Spleen (tissue), 11 donors: ENCODE measurements at regions not wholly inside any gene's neighbourhood (a gene's known extent, or its start where the extent isn't known, plus 50 kb on each side); places are given as distances from the start of the nearest gene placed in this dataset.

Source experiments
- DNase-seq: peaks from one replicate; pipeline ENCODE4 v3.0.0-alpha.2; 2020
- H3K27ac ChIP-seq, 8 donors: fragments of 200-600 bp; sonication (generic) in 7 of 8; 1 replicate in 4 of 8; 2 replicates in 4 of 8; pipeline versions ENCODE4 v1.5.0 to v1.8.0; 2016 to 2021; ENCODE audit warnings: inconsistent platforms in 4 of 8, mild to moderate bottlenecking in 4 of 8, moderate library complexity in 1 of 8
- H3K27me3 ChIP-seq, 7 donors: fragments of 200-600 bp; sonication (generic) in 6 of 7; replicated peaks in 1 of 7; 1 replicate in 4 of 7; 2 replicates in 3 of 7; pipeline versions ENCODE4 v1.5.0 to v1.8.0; 2016 to 2021; ENCODE audit warnings: inconsistent platforms in 3 of 7, mild to moderate bottlenecking in 1 of 7
- H3K36me3 ChIP-seq, 6 donors: fragments of 200-600 bp; sonication (generic) in 5 of 6; 1 replicate in 4 of 6; 2 replicates in 2 of 6; pipeline versions ENCODE4 v1.5.0 to v1.8.0; 2016 to 2021; ENCODE audit warnings: inconsistent platforms in 2 of 6
- H3K4me1 ChIP-seq, 6 donors: fragments of 200-600 bp; sonication (generic) in 5 of 6; 1 replicate in 3 of 6; 2 replicates in 3 of 6; pipeline versions ENCODE4 v1.5.0 to v1.8.0; 2016 to 2021; ENCODE audit warnings: inconsistent platforms in 3 of 6
- H3K4me3 ChIP-seq, 8 donors: fragments of 200-600 bp; sonication (generic) in 7 of 8; 1 replicate in 4 of 8; 2 replicates in 4 of 8; pipeline versions ENCODE4 v1.5.0 to v1.8.0; 2016 to 2021; ENCODE audit warnings: inconsistent platforms in 4 of 8, mild to moderate bottlenecking in 4 of 8, moderate library complexity in 2 of 8
- H3K9me3 ChIP-seq, 8 donors: fragments of 200-600 bp; sonication (generic) in 7 of 8; 1 replicate in 4 of 8; 2 replicates in 4 of 8; pipeline versions ENCODE4 v1.5.0 to v1.8.0; 2016 to 2021; ENCODE audit warnings: inconsistent platforms in 4 of 8
- POLR2A ChIP-seq, 3 donors: fragments of 450-650 bp; IDR thresholded peaks; one replicate each; pipeline ENCODE4 v1.5.1; 2017; ENCODE audit warnings: antibody characterized with exemption in 3 of 3, mild to moderate bottlenecking in 1 of 3
- POLR2AphosphoS5 ChIP-seq, 3 donors: sonication (generic); formaldehyde crosslinking; IDR thresholded peaks; one replicate each; pipeline ENCODE4 v1.5.1; 2017; ENCODE audit warnings: antibody characterized with exemption in 3 of 3
- WGBS, 5 donors: extraction: QIAGEN DNeasy Blood & Tissue Kit in 3 of 5; methylation state at CpG; one replicate each; pipeline versions ENCODE4 v1.1.5 to v1.1.7; 2013 to 2018; 5-methylcytosine and 5-hydroxymethylcytosine counted together
- intact Hi-C: fragments of 100-400 bp; cut with DNase I; formaldehyde crosslinking; loops from one replicate; pipeline ENCODE4 v1.15.0; 2023; ENCODE audit warnings: low total_unique reads
- TF ChIP-seq, protein P1 (sequence below), 11 experiments: fragments of 200-600 bp in 7 of 11; fragments of 450-650 bp in 4 of 11; sonication (generic) in 4 of 11; IDR thresholded peaks in 8 of 11; conservative IDR thresholded peaks in 3 of 11; 1 replicate in 7 of 11; 2 replicates in 4 of 11; pipeline versions ENCODE4 v1.4.0 to v1.8.0; 2016 to 2021; ENCODE audit warnings: antibody characterized with exemption in 11 of 11, inconsistent platforms in 4 of 11, mild to moderate bottlenecking in 1 of 11
- donor health status: healthy with polysubstance abuse.
- donor health status: DM: no; HTN: no; CAD: no; lungs with moderate emphysema.
- donor health status: DM: no; HTN: no; CAD: no.
- donor health status: Bipolar disorder and iron deficiency.
- donor health status: healthy.
- donor health status: DM: no; HTN: no; CAD: no.
- donor health status: DM: yes; HTN: yes; CAD: no.

DNA sequence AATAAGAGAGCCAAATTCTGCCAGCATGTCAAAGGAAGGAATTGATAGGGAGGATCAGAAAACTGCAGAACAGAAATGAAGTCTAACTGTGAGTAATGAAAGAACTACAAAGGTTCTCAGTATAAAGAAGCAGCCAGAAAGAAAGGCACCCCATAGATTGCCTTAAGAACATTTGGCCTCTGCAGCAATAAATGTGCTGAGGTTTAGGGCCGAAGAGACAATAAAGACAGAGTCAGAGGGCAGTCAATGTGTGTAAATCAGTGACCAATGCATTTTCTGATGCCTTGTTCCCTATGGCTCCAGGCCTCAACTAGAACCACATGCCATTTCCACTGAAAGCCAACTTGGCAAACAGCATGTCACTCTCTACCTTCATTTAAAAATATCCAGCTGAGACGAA is 281.0 kb downstream of the HINT1 start:
- WGBS, 5 donors: 74 to 82% (median 75%) methylated on average over 2 of the region's 2 CpGs
- peaks cover 0 to 5% (median 0%) of the 10 kb centered on the region in 7 donors for H3K27me3 ChIP-seq
- no peak overlapping the region for H3K4me3 ChIP-seq
- intact Hi-C loops: no loop called here
- no peaks in the 10 kb centered on the region for H3K9me3 ChIP-seq
- H3K36me3 ChIP-seq: no peaks in the 10 kb centered on the region
- no peak for DNase-seq
- no peaks in the 10 kb centered on the region for H3K4me1 ChIP-seq
- H3K27ac ChIP-seq: no peak overlapping the region
- TF ChIP-seq, protein P1, sequence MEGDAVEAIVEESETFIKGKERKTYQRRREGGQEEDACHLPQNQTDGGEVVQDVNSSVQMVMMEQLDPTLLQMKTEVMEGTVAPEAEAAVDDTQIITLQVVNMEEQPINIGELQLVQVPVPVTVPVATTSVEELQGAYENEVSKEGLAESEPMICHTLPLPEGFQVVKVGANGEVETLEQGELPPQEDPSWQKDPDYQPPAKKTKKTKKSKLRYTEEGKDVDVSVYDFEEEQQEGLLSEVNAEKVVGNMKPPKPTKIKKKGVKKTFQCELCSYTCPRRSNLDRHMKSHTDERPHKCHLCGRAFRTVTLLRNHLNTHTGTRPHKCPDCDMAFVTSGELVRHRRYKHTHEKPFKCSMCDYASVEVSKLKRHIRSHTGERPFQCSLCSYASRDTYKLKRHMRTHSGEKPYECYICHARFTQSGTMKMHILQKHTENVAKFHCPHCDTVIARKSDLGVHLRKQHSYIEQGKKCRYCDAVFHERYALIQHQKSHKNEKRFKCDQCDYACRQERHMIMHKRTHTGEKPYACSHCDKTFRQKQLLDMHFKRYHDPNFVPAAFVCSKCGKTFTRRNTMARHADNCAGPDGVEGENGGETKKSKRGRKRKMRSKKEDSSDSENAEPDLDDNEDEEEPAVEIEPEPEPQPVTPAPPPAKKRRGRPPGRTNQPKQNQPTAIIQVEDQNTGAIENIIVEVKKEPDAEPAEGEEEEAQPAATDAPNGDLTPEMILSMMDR (IDR thresholded peaks at IDR 0.05 in 8 of 11, conservative IDR thresholded peaks at IDR 0.05 in 3 of 11): no peak
- no peak for TF ChIP-seq POLR2AphosphoS5 (IDR thresholded peaks at IDR 0.05)
- TF ChIP-seq POLR2A (IDR thresholded peaks at IDR 0.05): no peak

DNA sequence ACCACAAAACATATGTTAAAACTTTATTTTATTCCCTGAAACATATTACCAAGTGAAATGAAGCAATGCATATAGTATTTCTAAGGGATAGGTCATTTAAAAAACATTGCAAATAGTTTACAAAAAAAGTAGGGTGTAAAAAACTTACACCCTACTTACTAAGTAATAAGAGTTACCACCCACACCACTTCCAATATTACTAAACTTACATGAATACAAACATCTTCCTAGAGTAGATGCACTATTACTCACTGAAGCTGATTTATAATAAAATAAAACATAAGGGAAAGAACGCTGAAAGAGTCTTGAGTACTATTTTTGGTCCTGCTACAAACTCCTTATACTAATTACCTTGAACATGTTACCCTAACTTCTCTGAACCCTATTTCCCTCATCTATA is 289.4 kb downstream of the HINT1 start:
- no peaks in the 10 kb centered on the region for H3K27me3 ChIP-seq
- H3K36me3 ChIP-seq: no peaks in the 10 kb centered on the region
- 65 to 82% (median 72%) methylated on average over 1 of the region's 1 CpG for WGBS, 5 donors
- no peak overlapping the region for H3K27ac ChIP-seq
- DNase-seq: no peak
- H3K4me1 ChIP-seq: no peaks in the 10 kb centered on the region
- peaks cover 0 to 4% (median 0%) of the 10 kb centered on the region in 8 donors for H3K9me3 ChIP-seq
- no peak overlapping the region for H3K4me3 ChIP-seq
- TF ChIP-seq POLR2AphosphoS5 (IDR thresholded peaks at IDR 0.05) (no peak), POLR2A (IDR thresholded peaks at IDR 0.05) (no peak)
- TF ChIP-seq, protein P1 (IDR thresholded peaks at IDR 0.05 in 8 of 11, conservative IDR thresholded peaks at IDR 0.05 in 3 of 11): no peak
- intact Hi-C loops: loop anchor here (10.0 kb wide), 1 partner anchor 239 kb away; no protein-coding TSS in a partner anchor

DNA sequence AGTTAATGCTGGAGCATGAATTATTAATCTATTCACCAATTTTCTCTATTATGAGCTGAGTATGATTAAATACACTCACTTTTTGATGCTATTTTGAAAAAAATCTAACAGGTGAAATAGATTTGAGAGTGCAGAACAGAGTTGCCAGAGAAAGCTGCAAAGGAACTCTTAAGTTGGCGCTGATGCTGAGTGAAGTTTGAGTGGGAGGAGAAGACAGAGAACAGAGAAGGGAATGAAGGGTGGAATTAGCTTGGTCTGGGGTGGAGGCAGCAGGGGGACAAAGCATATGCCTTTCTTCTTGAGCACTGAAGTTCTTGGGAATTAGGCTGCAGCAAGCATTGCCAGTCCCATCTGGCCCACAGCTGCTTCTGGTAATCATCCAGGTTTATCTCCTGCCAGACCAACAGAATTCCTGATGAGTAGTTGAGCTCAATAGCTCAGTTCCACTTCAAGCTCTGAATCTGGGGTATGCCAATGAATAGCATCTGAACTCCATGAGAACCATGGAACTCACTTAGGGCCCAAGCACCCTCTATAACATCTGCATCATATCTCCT is 290.1 kb downstream of the HINT1 start:
- no peak overlapping the region for H3K4me3 ChIP-seq
- no peak for DNase-seq
- TF ChIP-seq, protein P1 (IDR thresholded peaks at IDR 0.05 in 8 of 11, conservative IDR thresholded peaks at IDR 0.05 in 3 of 11): no peak
- H3K36me3 ChIP-seq: no peaks in the 10 kb centered on the region
- H3K9me3 ChIP-seq: peaks cover 0 to 4% (median 0%) of the 10 kb centered on the region in 8 donors
- H3K27ac ChIP-seq: no peak overlapping the region
- intact Hi-C loops: loop anchor here (10.0 kb wide), 1 partner anchor 240 kb away; no protein-coding TSS in a partner anchor
- 90 to 96% (median 91%) methylated on average over 1 of the region's 1 CpG for WGBS, 5 donors
- no peaks in the 10 kb centered on the region for H3K27me3 ChIP-seq
- H3K4me1 ChIP-seq: no peaks in the 10 kb centered on the region

DNA sequence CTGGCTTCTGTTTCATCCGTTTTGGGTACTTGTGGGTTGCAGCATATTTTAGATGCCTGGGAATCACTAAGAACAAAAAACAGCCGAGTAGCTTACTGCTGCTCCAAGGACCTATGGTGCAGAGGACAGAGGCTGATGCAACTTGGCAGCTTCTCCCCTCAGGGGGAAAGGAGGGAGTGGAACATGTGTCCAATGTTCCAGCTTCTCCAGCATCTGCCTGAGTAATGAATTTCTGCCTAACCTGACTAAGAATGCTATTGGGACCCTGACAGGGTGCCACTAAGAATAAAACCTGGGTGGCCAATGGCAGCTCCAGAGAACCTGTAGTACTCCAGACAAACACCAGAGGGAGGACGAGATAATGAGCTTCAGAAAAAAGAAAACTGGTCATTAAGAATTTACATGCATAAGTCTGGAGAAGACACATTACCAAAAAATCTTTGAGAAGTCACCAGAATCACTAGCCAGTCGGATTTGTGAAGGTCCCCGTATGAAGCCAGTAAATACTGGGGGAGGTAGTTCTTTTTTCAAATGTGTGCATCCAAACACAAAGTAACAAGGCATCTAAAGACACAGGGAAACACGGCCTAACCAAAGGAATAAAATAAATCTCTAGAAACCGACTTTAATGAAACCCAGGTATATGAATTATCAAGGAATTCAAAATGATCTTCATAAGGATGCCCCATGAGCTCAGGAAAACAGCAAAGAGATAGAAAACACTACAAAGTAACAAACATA is 293.5 kb downstream of the HINT1 start:
- no peak for TF ChIP-seq POLR2AphosphoS5 (IDR thresholded peaks at IDR 0.05)
- TF ChIP-seq, protein P1 (IDR thresholded peaks at IDR 0.05 in 8 of 11, conservative IDR thresholded peaks at IDR 0.05 in 3 of 11): peak; percentile 39 to 79 (median 58)
- DNase-seq: no peak
- Histone ChIP-seq H3K27me3 (no peaks in the 10 kb centered on the region), H3K4me3 (no peak overlapping the region), H3K27ac (no peak overlapping the region), H3K9me3 (no peaks in the 10 kb centered on the region), H3K4me1 (no peaks in the 10 kb centered on the region), H3K36me3 (no peaks in the 10 kb centered on the region)
- WGBS, 5 donors: 68 to 77% (median 75%) methylated on average over 7 of the region's 7 CpGs
- intact Hi-C loops: loop anchor here (10.0 kb wide), 1 partner anchor 243 kb away; no protein-coding TSS in a partner anchor
